Occipital lobe (tissue), 1 donor: ENCODE measurements at regions not wholly inside any gene's neighbourhood (a gene's known extent, or its start where the extent isn't known, plus 50 kb on each side); places are given as distances from the start of the nearest gene placed in this dataset. TPM values are rescaled to one million over a fixed set of nuclear protein-coding genes. Genes with fewer than 3 reads are reported as not detected.

Experiments used
- small RNA-seq: library from RNA; depleted of rRNA; stranded (forward); fragments of <200 nt; gene quantifications from one replicate; pipeline ENCODE3, GENCODE V24; 2014

Small RNA genes lying in the stretch of these regions (small RNA-seq; reads per million reads assigned to genes)
- not detected for gene RNU6-929P
